GM12878 (cell line): ENCODE measurements at regions not wholly inside any gene's neighbourhood (a gene's known extent, or its start where the extent isn't known, plus 50 kb on each side); places are given as distances from the start of the nearest gene placed in this dataset.

Experiments
- JUND ChIP-seq: IDR thresholded peaks from 2 replicates; pipeline ENCODE4 v1.6.1; 2012; ENCODE audit warnings: low read depth, mild to moderate bottlenecking, low read length, improper control_type of control experiment, moderate library complexity
- MTA2 ChIP-seq: fragments of 450-650 bp; IDR thresholded peaks from 2 replicates; pipeline ENCODE4 v1.6.1; 2016; ENCODE audit warnings: low read depth, mild to moderate bottlenecking, moderate library complexity
- POLR2AphosphoS5 ChIP-seq: IDR thresholded peaks from 2 replicates; pipeline ENCODE4 v1.6.1; 2011; ENCODE audit warnings: mild to moderate bottlenecking, low read length, inconsistent platforms
- STAT3 ChIP-seq: IDR thresholded peaks from 2 replicates; pipeline ENCODE4 v1.6.1; 2011; ENCODE audit warnings: low read depth, low read length, improper control_type of control experiment
- TAF1 ChIP-seq: IDR thresholded peaks from 2 replicates; pipeline ENCODE4 v1.6.1; 2011; ENCODE audit warnings: mild to moderate bottlenecking, low read depth, low read length, borderline replicate concordance
- TCF7 ChIP-seq: IDR thresholded peaks from 2 replicates; pipeline ENCODE4 v1.6.1; 2014; ENCODE audit warnings: antibody characterized with exemption, borderline replicate concordance
- TF ChIP-seq, protein P1 (sequence below), 3 experiments: IDR thresholded peaks in 2 of 3; conservative IDR thresholded peaks in 1 of 3; 2 replicates each; pipeline ENCODE4 v1.5.1; 2011; ENCODE audit warnings: low read depth in 3 of 3, low read length in 3 of 3, mild to moderate bottlenecking in 3 of 3, control low read depth in 2 of 3, moderate library complexity in 2 of 3, inconsistent platforms in 1 of 3, mixed read lengths in 1 of 3; ENCODE audit not compliant: control insufficient read depth in 2 of 3, insufficient read depth in 1 of 3; ENCODE audit errors: extremely low read depth in 1 of 3
- TF ChIP-seq, protein P2 (sequence below): IDR thresholded peaks from 2 replicates; pipeline ENCODE4 v1.6.1; 2012; ENCODE audit warnings: low read length, inconsistent platforms
- TF ChIP-seq, protein P3 (sequence below): IDR thresholded peaks from 2 replicates; pipeline ENCODE4 v1.6.1; 2011; ENCODE audit warnings: low read depth, mild to moderate bottlenecking, low read length, moderate library complexity, borderline replicate concordance; ENCODE audit errors: extremely low read depth

DNA sequence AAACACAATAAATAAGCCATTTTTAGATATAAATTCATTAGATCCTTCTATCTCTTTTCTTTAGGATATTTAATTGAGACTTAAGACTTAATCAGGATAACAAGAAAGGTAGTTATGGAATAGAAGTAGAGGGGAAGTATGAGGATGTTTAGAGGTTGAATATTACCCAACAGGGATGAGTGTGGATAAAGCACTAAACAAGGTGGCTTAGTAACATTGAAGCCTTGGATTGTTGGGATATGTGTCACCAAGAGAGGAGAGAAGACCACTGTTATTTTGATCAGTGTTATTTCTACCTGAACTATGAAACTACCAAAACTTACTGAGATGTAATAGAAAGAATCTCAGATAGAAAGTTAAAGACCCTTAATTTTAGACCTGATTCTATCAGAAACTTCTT lies 405.7 kb downstream of the PIK3C3 start:
- TF ChIP-seq, protein P1, sequence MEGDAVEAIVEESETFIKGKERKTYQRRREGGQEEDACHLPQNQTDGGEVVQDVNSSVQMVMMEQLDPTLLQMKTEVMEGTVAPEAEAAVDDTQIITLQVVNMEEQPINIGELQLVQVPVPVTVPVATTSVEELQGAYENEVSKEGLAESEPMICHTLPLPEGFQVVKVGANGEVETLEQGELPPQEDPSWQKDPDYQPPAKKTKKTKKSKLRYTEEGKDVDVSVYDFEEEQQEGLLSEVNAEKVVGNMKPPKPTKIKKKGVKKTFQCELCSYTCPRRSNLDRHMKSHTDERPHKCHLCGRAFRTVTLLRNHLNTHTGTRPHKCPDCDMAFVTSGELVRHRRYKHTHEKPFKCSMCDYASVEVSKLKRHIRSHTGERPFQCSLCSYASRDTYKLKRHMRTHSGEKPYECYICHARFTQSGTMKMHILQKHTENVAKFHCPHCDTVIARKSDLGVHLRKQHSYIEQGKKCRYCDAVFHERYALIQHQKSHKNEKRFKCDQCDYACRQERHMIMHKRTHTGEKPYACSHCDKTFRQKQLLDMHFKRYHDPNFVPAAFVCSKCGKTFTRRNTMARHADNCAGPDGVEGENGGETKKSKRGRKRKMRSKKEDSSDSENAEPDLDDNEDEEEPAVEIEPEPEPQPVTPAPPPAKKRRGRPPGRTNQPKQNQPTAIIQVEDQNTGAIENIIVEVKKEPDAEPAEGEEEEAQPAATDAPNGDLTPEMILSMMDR (IDR thresholded peaks at IDR 0.05 in 2 of 3, conservative IDR thresholded peaks at IDR 0.05 in 1 of 3; ENCODE audit: control insufficient read depth in 2 of 3, extremely low read depth in 1 of 3, insufficient read depth in 1 of 3, low read depth in 3 of 3, low read length in 3 of 3) = no peak
- TF ChIP-seq JUND (no peak), TAF1 (no peak), POLR2AphosphoS5 (no peak), MTA2 (no peak), STAT3 (no peak), TCF7 (no peak)
- TF ChIP-seq, protein P2, sequence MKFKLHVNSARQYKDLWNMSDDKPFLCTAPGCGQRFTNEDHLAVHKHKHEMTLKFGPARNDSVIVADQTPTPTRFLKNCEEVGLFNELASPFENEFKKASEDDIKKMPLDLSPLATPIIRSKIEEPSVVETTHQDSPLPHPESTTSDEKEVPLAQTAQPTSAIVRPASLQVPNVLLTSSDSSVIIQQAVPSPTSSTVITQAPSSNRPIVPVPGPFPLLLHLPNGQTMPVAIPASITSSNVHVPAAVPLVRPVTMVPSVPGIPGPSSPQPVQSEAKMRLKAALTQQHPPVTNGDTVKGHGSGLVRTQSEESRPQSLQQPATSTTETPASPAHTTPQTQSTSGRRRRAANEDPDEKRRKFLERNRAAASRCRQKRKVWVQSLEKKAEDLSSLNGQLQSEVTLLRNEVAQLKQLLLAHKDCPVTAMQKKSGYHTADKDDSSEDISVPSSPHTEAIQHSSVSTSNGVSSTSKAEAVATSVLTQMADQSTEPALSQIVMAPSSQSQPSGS = no peak
- TF ChIP-seq, protein P3, sequence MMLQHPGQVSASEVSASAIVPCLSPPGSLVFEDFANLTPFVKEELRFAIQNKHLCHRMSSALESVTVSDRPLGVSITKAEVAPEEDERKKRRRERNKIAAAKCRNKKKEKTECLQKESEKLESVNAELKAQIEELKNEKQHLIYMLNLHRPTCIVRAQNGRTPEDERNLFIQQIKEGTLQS = no peak
